ENCODE measurements at regions not wholly inside any gene's neighbourhood (a gene's known extent, or its start where the extent isn't known, plus 50 kb on each side); places are given as distances from the start of the nearest gene placed in this dataset.

GRCh38 chr5:152683205-152683604 is 278.1 kb upstream of the NMUR2 start:
- TF ChIP-seq, protein P1, sequence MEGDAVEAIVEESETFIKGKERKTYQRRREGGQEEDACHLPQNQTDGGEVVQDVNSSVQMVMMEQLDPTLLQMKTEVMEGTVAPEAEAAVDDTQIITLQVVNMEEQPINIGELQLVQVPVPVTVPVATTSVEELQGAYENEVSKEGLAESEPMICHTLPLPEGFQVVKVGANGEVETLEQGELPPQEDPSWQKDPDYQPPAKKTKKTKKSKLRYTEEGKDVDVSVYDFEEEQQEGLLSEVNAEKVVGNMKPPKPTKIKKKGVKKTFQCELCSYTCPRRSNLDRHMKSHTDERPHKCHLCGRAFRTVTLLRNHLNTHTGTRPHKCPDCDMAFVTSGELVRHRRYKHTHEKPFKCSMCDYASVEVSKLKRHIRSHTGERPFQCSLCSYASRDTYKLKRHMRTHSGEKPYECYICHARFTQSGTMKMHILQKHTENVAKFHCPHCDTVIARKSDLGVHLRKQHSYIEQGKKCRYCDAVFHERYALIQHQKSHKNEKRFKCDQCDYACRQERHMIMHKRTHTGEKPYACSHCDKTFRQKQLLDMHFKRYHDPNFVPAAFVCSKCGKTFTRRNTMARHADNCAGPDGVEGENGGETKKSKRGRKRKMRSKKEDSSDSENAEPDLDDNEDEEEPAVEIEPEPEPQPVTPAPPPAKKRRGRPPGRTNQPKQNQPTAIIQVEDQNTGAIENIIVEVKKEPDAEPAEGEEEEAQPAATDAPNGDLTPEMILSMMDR (conservative IDR thresholded peaks at IDR 0.05): no peak
- no peak for TF ChIP-seq ZFX (IDR thresholded peaks at IDR 0.05)

Measured in C4-2B (cell line).